Left hindlimb (tissue), 1 donor: ENCODE measurements at regions not wholly inside any gene's neighbourhood (a gene's known extent, or its start where the extent isn't known, plus 50 kb on each side); places are given as distances from the start of the nearest gene placed in this dataset.
"Not testable (repeated sequence)": the region's sequence is repeated elsewhere in the genome, so short reads cannot be mapped to it uniquely, and the experiment has no call there.

Experiments used
- DNase-seq: peaks from one replicate; pipeline ENCODE4 v3.0.0-alpha.2; 2018

DNA sequence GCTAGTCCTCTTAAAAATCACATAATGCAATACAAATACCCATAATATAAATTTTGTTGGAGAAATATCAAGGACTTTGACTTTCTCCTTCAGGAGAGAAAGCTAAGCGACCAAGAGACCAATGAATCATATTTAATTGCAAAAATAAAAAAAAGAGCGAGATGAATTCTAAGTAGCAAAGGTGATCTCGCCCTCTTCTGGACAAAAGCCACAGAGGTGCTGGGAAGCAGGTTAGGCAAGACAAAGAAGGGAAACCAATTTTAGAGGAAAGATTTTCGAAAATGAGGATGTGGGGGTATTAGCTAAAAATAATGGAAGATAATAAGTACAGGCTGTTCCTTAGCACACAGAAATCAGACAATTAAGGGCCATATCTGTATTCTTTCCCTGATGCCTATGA is 111.4 kb upstream of the PLAAT1 start:
- no peak for DNase-seq

DNA sequence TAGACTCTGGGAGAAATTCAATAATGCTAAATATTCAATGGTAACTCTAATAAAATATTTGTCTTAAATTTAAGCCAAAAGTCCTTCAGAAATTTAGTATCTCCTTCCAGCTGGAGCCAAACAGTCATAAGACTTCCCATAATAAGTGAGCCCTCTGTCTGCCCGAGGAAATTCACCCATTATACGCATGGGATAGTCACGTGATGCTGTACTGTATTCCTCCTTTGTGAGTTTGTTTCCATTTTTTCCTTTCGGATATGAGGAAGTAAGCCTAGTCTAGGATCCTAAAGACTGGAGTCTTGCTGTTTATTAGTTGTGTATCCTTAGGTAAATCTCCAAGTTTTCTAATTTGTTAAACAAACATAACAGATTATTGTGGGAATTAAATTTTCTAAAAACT is 110.4 kb upstream of the PLAAT1 start:
- no peak for DNase-seq

DNA sequence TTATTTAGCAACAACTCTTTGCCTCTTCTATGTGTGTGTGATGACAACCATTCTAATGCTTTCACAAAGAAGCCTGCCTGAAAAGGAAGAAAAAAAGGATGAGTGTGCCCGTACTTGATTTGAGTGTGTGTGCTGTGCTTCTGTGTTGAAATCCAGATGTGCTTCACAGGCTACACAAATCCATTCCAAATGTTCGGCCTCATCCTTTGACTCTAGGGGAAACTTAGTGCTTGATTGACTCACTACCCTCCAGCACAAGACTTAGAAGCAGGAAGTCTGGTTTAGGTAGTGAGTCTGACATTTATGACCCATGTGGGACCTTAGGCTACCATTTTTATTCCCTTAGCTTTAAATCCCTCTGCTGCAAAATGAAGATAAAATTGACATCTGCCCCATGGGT is 108.8 kb upstream of the PLAAT1 start:
- DNase-seq, result no peak

DNA sequence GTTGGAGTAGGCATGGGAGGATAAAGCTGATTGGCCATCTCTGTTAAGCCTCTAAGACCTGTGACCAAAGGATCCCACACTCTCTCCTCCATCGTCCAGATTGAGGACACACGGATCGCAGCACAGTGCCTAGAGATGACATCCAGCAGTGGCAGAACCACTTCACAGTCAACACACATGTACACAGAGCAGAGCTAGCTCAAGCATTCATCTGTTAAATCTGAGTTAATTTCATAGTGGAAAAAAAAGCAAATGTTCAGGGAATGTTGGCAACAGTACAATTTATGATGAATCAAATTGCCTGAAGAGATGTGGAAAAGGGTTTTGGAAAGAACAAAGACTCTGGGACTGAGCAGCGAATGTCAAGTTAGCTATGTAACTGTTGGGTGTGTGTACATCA is 108.1 kb upstream of the PLAAT1 start:
- DNase-seq, result no peak

DNA sequence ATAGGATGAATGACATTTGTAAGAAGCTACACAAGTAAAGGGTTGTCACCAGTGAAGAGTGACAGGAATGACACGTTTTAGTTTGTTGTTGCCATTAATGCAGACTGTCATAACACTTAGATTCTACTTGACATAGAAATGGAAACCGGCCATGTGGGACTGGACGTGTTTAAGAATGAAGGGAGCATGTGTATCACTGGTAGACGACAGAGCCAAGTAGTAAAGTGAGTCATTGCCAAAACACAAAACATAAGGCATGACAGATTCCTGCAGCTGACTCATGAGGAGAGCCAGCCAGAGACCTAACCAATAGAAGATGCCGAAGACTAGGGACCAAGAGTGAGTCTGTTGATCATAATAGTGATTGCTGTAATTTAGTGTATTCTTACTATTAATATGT is 106.2 kb upstream of the PLAAT1 start:
- no peak for DNase-seq

DNA sequence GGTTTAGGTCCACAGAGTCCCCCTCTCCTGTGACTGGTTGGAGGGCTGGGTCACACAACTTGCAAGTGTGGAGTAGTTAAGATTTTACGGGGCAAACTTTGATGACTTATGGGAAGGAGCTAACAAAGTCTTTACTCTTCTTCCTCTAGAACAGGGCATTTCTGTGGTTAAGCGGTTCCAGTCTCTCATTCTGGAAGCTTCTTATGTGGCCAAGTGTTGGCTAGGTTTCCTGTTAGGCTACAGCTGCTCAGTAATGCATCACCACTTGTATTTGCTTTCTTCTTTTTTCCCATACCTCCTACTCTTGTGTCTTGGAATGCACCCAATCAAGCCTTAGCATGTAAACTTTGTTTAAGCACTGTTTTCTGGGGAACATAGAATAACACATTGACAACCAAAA is 100.6 kb upstream of the PLAAT1 start:
- no peak for DNase-seq

DNA sequence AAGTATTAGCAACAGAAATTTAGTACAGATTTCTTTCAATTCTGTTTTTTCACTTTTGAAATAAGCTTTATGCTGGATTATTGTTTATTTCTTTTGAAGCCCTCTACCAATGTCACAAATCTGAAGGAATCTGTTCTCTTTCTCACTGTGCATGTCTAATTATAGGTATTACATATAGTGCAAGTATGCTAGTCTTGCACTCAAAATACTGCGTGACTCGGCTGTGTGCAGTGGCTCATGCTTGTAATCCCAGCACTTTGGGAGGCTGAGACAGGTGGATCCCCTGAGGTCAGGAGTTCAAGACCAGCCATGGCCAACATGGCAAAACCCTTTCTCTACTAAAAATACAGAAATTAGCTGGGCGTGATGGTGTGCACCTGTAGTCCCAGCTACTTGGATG is 95.8 kb upstream of the PLAAT1 start:
- DNase-seq, result no peak

DNA sequence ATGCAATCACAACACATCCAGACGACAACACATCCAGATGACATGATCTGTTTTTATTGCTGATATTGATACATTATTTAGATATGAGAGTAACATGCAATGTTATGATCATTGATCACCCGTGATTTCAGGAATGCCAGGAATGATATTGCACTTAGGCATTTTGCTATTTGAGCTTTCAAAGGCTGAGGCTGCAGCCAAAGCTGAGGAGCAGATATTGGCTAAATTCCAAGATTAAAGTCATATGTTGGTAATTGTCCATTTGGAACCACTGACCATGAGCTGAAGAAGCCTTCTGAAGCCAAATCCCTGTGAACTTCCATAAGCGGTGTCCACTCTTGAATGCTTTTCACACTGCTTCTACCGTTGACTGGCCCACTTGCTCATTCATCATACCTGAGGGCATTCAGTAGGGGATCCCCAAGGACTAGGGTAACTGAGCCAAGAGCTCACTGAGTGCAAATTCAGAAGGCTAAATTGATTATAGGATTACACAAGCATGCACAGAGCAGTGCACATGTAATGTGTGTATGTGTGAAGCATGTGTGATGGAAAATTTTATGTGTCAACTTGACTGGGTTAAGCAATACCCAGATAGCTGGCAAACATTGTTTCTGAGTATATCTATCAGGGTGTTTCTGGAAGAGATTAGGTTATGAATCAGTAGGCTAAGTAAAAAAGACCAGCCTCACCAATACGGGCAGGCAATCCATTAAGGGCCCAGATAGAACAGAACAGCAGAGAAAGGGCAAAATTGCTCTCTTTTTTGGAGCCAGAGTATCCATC is 92.1 kb upstream of the PLAAT1 start:
- no peak for DNase-seq

DNA sequence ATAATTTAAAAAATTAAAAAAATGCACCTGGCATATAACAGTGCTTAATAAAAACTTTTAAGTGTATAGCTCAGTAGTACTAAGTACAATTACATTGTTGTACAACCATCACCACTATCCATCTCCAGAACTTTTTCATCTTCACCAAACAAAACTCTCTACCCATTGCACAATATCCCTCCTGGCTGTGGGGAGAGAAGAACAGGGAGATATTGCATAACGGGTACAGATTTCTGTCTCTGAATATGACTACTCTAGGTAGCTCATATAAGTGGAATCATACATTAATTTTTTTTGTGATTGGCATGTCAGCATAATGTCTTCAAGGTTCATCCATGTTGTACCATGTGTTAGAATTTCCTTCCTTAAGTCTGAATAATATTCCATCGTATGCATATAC is 91.0 kb upstream of the PLAAT1 start:
- DNase-seq, result no peak

DNA sequence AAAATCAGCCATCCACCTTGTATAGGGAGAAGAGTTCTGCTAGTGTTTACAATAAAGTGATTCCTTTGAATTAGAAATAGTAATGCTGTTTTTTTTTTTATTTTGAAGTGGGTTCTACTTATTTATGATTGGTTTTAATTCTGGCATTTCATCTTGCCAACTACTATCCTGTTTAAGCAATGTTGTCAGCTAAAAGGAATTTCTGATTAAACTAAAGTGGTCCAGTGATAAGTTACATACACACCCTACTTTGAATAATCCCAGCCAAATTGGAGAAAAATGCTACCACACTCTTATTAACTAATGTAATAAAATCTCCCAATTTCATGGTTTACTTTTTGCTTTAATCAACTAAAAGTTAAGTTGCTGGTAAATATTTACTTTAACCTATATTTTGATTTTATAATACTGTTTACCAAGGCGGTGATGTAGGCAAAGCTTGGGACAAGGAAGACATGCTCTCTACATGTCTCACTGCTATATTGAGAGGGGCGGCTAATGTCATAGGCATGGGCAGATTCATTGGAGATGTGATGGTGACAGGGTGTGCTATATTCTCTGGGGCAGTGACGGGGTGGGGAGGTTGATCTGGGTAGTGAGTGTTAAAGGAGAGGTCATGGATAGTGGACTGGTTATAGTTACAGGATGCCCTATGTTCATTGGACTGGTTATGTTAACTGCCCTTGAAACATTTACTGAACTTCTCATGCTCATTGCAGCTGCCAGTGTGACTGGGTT is 85.8 kb upstream of the PLAAT1 start:
- DNase-seq, result not testable (repeated sequence)

DNA sequence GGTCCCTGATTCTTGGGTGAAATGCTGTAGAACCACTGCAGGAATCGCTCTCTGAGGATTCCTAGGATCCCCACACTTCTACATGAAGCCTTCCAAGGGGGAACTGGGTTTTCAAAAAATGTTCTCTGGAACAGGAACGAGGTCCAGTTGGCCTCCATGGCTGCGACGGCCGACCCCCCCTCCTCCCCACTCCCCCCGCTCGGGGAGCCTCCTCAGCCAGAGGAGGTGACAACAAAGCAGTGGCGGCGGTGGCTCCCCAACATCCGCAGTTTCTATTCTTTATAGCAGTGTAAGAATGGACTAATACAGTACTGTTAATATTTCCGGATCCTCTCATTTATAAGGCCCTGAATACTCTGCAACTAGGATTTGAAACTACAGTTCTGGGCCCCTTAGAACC is 84.0 kb upstream of the PLAAT1 start:
- no peak for DNase-seq

DNA sequence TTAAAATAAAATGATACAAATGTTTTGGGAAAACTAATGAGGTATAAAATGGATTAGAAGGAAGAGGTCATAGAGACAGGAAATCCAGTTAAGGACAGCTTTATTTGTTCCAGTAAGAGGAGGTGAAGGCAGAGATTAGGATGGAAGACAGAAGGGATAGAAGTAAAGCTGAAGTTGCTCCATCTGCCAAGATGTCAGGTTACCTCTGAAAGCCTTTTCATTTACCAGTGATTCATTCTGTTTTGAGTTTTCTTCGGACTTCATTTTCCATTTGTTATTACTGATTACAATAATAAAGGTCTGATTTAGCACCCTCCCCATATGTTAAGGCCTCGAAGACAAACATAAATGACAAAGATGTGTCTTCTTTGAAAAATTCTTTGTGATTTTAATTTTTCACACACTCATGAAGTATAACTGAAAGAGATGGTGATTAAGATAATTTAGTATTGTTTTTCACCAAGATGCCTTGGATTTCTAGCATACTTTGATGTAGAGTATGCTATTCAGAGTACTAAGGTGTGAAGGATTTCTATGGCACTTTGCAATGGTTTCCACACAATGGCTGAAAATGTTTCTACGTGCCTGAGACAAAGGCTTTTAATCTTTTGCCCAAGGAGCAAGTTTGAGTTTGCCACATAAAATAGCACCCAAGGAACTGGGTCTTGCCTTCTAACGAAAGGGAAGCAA is 75.4 kb upstream of the PLAAT1 start:
- DNase-seq, result no peak

DNA sequence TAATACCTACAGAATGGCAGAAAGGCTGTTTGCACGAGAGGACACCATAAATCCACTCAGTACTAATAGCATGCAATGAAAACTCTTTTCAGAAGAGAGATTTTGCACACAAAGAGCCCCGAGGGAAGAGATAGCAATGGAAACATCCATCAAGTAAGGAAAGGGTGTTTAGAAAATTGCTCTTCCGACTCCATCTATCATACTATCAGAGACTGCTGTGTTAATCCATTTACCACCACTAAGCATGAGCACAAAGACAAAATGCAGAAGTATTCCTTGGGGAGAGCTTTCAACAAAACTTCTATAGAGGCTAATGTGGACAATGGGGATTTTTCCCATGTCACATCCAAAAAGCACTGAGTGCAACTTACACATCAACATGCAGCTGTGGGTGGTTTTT is 72.1 kb upstream of the PLAAT1 start:
- DNase-seq, result no peak

DNA sequence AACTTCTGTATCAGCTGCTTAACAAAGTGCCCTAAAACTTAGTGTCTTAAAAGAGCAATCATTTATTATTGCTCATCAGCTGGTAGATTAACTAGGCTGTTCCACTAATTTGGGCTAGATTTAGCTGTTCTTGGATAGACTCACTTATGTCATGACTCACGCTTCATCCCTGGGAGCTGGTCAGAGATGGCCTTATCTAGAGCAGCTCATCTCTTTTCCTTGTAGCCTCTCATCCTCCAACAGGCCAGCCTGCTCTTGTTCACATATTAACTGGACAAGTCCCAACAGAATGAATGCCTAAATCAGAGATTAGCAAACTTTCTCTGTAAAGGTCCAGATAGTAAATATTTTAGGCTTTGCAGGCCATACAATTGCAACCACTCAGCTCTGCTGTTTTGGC is 66.9 kb upstream of the PLAAT1 start:
- DNase-seq, result no peak

DNA sequence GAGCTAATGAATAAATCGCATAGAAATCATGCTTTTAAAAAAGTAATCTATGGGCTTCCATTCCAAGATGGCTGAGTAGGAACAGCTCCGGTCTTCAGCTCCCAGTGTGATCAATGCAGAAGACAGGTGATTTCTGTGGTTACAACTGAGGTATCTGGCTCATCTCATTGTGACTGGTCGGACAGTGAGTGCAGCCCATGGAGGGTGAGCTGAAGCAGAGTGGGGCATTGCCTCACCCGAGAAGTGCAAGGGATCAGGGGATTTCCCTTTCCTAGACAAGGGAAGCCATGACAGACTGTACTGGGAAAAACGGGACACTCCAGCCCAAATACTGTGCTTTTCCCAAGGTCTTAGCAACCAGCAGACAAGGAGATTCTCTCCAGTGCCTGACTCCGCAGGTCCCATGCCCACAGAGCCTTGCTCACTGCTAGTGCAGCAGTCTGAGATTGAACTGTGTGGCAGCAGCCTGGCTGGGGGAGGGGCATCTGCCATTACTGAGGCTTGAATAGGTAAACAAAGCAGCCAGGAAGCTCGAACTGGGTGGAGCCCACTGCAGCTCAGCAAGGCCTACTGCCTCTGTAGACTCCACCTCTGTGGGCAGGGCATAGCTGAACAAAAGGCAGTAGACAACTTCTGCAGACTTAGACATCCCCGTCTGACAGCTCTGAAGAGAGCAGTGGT is 61.5 kb upstream of the PLAAT1 start:
- not testable (repeated sequence) for DNase-seq

DNA sequence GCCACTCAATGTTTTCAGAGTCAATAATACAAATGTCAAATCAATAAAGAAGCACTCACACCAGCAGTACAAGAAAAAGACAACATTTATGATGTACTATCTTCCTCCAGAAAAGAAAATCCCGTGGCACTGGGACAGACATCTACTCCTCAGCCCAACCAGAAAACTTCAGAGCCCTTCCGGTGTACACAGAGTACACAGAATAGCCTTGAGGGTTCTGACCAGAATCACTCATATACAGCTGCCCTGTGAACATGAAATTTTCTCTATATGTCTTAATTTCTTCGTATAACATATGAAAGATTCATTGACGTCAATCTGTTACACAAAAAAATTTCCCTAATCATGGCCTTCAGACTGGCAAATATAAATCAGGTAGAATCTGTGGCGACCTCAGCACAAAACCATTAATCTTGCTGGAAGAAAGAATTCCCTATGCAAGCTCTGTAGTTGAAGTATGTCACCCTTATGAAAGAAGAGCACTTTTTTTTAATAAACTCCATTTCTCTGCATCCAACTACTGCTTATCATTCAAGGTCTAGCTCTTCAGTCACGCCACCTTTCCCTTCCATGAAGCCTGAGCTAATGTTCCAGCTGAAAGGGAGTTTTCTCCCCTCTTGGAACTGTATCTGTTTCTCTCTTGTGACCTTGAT is 53.8 kb upstream of the PLAAT1 start:
- DNase-seq, result no peak

DNA sequence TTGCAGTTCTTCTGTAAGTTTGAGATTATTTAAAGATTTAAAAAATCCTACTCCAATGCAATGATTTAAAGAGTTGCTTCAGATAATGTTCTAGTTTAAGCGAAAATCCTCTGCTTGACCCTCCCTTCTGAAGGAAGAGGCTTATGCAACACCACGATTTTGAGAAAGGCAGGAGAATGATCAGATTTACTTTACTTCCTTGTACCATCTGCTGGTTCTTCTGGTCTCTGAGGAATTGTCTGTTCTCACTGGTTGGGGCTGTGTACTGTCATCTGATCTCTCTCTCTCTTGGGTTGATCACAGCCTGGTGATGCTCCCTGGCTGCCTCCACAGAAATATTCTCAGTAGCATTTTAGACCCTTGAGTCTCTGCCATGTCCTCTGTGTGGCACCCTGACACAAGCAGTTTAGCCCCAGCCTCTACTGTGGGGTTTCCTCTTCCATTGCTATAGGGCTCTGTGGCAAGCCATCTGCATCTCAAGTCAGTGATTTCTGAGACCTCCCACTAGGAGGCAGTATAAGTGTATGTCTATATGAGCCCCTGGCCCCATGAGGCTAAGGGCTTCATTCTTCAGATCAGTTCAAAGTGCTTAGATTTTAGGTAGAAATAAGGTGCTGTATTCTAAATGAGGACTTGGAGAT is 50.8 kb upstream of the PLAAT1 start:
- no peak for DNase-seq
